ENCODE measurements at regions not wholly inside any gene's neighbourhood (a gene's known extent, or its start where the extent isn't known, plus 50 kb on each side); places are given as distances from the start of the nearest gene placed in this dataset.

- Histone ChIP-seq H3K4me1 (ENCODE audit: low read depth) (no peaks in the 10 kb centered on the region), H3K4me3 (no peak overlapping the region), H3K36me3 (no peaks in the 10 kb centered on the region), H3K27me3 (no peaks in the 10 kb centered on the region), H3K27ac (no peak overlapping the region), H3K9me3 (ENCODE audit: low read depth) (no peaks in the 10 kb centered on the region)
- no peak for DNase-seq (ENCODE audit: low read depth in 1 of 2, low spot score in 1 of 2)
- TF ChIP-seq, protein P1, sequence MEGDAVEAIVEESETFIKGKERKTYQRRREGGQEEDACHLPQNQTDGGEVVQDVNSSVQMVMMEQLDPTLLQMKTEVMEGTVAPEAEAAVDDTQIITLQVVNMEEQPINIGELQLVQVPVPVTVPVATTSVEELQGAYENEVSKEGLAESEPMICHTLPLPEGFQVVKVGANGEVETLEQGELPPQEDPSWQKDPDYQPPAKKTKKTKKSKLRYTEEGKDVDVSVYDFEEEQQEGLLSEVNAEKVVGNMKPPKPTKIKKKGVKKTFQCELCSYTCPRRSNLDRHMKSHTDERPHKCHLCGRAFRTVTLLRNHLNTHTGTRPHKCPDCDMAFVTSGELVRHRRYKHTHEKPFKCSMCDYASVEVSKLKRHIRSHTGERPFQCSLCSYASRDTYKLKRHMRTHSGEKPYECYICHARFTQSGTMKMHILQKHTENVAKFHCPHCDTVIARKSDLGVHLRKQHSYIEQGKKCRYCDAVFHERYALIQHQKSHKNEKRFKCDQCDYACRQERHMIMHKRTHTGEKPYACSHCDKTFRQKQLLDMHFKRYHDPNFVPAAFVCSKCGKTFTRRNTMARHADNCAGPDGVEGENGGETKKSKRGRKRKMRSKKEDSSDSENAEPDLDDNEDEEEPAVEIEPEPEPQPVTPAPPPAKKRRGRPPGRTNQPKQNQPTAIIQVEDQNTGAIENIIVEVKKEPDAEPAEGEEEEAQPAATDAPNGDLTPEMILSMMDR (IDR thresholded peaks at IDR 0.05; ENCODE audit: low read depth, low read length): no peak
These were observed 72.3 kb downstream of the FAM76B start for GRCh38 chr11:95717314-95717713.

DNA sequence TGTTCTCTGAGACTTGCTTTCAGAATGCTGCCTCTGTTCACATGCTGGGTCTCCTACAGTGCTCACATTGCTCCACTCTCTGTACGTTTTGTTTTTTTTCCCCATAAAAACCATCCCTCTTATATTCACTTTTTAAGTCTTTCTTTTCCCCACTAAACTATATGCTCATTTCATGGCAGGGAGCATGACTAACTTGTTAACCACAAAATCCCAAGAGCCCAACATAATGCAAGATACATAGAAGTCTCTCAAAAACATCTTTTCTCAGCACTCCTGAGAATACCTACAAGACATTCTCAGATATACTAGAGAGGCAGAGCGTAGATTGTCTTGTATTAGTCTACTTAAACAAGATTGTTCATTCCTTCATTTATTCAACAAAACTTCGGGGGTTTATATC lies 73.3 kb downstream of the FAM76B start:
- DNase-seq (ENCODE audit: low read depth in 1 of 2, low spot score in 1 of 2): peak in 1 of 2 donors; percentile 41
- TF ChIP-seq, protein P1 (IDR thresholded peaks at IDR 0.05; ENCODE audit: low read depth, low read length): no peak
- H3K27me3 ChIP-seq: no peaks in the 10 kb centered on the region
- no peaks in the 10 kb centered on the region for H3K36me3 ChIP-seq
- H3K4me1 ChIP-seq (ENCODE audit: low read depth): no peaks in the 10 kb centered on the region
- H3K9me3 ChIP-seq (ENCODE audit: low read depth): no peaks in the 10 kb centered on the region
- no peak overlapping the region for H3K27ac ChIP-seq
- H3K4me3 ChIP-seq: no peak overlapping the region

DNA sequence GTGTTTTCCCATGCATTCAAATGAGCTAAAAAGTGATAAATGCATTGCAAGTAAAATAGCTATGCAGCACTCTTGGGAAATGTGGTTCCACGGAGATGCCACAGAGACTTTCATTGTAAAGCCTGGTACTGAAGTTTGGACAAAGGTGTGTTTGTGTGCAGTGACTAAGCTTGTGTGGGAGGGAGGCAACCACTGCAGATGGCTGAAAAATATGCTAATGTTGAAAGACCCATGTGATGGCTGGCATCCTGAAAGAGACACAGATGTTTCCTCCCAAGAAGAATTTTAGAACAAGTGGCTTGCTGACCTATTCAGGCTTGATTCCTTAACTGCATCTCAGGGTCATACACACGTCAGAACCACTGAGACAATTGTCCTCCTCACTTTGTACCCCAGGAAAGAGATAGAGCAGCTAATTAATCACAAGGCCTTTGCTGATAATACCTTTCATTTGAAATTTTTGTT lies 73.8 kb downstream of the FAM76B start:
- no peak overlapping the region for H3K4me3 ChIP-seq
- no peak overlapping the region for H3K27ac ChIP-seq
- no peaks in the 10 kb centered on the region for H3K4me1 ChIP-seq (ENCODE audit: low read depth)
- H3K9me3 ChIP-seq (ENCODE audit: low read depth): no peaks in the 10 kb centered on the region
- no peaks in the 10 kb centered on the region for H3K27me3 ChIP-seq
- no peaks in the 10 kb centered on the region for H3K36me3 ChIP-seq
- TF ChIP-seq, protein P1 (IDR thresholded peaks at IDR 0.05; ENCODE audit: low read depth, low read length): no peak
- DNase-seq (ENCODE audit: low read depth in 1 of 2, low spot score in 1 of 2): peak in 1 of 2 donors; percentile 61

GRCh38 chr11:95714843-95715776 lies 74.5 kb downstream of the FAM76B start:
- Histone ChIP-seq H3K9me3 (ENCODE audit: low read depth) (no peaks in the 10 kb centered on the region), H3K4me3 (no peak overlapping the region), H3K36me3 (no peaks in the 10 kb centered on the region), H3K27me3 (no peaks in the 10 kb centered on the region), H3K4me1 (ENCODE audit: low read depth) (no peaks in the 10 kb centered on the region), H3K27ac (no peak overlapping the region)
- DNase-seq (ENCODE audit: low read depth in 1 of 2, low spot score in 1 of 2): no peak
- TF ChIP-seq, protein P1 (IDR thresholded peaks at IDR 0.05; ENCODE audit: low read depth, low read length): no peak

- TF ChIP-seq, protein P1 (IDR thresholded peaks at IDR 0.05; ENCODE audit: low read depth, low read length): no peak
- H3K27me3 ChIP-seq: no peaks in the 10 kb centered on the region
- DNase-seq (ENCODE audit: low read depth in 1 of 2, low spot score in 1 of 2): no peak
- no peak overlapping the region for H3K4me3 ChIP-seq
- H3K9me3 ChIP-seq (ENCODE audit: low read depth): no peaks in the 10 kb centered on the region
- H3K36me3 ChIP-seq: no peaks in the 10 kb centered on the region
- H3K27ac ChIP-seq: no peak overlapping the region
- H3K4me1 ChIP-seq (ENCODE audit: low read depth): no peaks in the 10 kb centered on the region
These were observed 76.2 kb downstream of the FAM76B start for GRCh38 chr11:95713428-95713827.
